ENCODE measurements at regions not wholly inside any gene's neighbourhood (a gene's known extent, or its start where the extent isn't known, plus 50 kb on each side); places are given as distances from the start of the nearest gene placed in this dataset.

GRCh38 chr11:127531167-127531566, 530.6 kb upstream of the KIRREL3 start:
- DNase-seq: no peak

GRCh38 chr11:127528297-127528696, 527.7 kb upstream of the KIRREL3 start:
- no peak for DNase-seq

- DNase-seq: no peak
These were observed 524.0 kb upstream of the KIRREL3 start for GRCh38 chr11:127524618-127525017.

GRCh38 chr11:127521413-127521812, 520.8 kb upstream of the KIRREL3 start:
- DNase-seq: no peak

- DNase-seq: no peak
These were observed 507.3 kb upstream of the KIRREL3 start for GRCh38 chr11:127507851-127508250.

- no peak for DNase-seq
These were observed 506.1 kb upstream of the KIRREL3 start for GRCh38 chr11:127506647-127507046.

- no peak for DNase-seq
These were observed 505.6 kb upstream of the KIRREL3 start for GRCh38 chr11:127506126-127506525.

GRCh38 chr11:127496165-127496564, 495.6 kb upstream of the KIRREL3 start:
- no peak for DNase-seq

GRCh38 chr11:127493330-127494022, 492.9 kb upstream of the KIRREL3 start:
- DNase-seq: no peak

- no peak for DNase-seq
These were observed 491.5 kb upstream of the KIRREL3 start for GRCh38 chr11:127492029-127492428.

- no peak for DNase-seq
These were observed 491.0 kb upstream of the KIRREL3 start for GRCh38 chr11:127491589-127491988.

- no peak for DNase-seq
These were observed 490.3 kb upstream of the KIRREL3 start for GRCh38 chr11:127490896-127491295.

GRCh38 chr11:127485541-127485940, 485.0 kb upstream of the KIRREL3 start:
- no peak for DNase-seq

- no peak for DNase-seq
These were observed 480.8 kb upstream of the KIRREL3 start for GRCh38 chr11:127481391-127481790.

- DNase-seq: no peak
These were observed 478.3 kb upstream of the KIRREL3 start for GRCh38 chr11:127478826-127479225.

- DNase-seq: no peak
These were observed 474.2 kb upstream of the KIRREL3 start for GRCh38 chr11:127474766-127475165.

- no peak for DNase-seq
These were observed 471.9 kb upstream of the KIRREL3 start for GRCh38 chr11:127472505-127472904.

- DNase-seq: no peak
These were observed 471.1 kb upstream of the KIRREL3 start for GRCh38 chr11:127471662-127472061.

GRCh38 chr11:127470306-127470884, 469.8 kb upstream of the KIRREL3 start:
- DNase-seq: no peak

- DNase-seq: no peak
These were observed 463.8 kb upstream of the KIRREL3 start for GRCh38 chr11:127464325-127464724.

GRCh38 chr11:127462065-127462344, 461.4 kb upstream of the KIRREL3 start:
- DNase-seq: no peak

GRCh38 chr11:127461241-127462064, 460.9 kb upstream of the KIRREL3 start:
- no peak for DNase-seq

GRCh38 chr11:127458561-127458960, 458.0 kb upstream of the KIRREL3 start:
- no peak for DNase-seq

GRCh38 chr11:127454856-127455255, 454.3 kb upstream of the KIRREL3 start:
- peak; percentile 25 for DNase-seq

Data from NCI-H2171 (cell line).